ENCODE measurements at regions not wholly inside any gene's neighbourhood (a gene's known extent, or its start where the extent isn't known, plus 50 kb on each side); places are given as distances from the start of the nearest gene placed in this dataset.

GRCh38 chr22:44424359-44424682 is 73.7 kb downstream of the RTL6 start:
- no peak for DNase-seq

GRCh38 chr22:44423556-44424358 is 74.3 kb downstream of the RTL6 start:
- DNase-seq: no peak

GRCh38 chr22:44422746-44423380 is 75.2 kb downstream of the RTL6 start:
- no peak for DNase-seq

- no peak for DNase-seq
Measured at GRCh38 chr22:44419429-44419828, 78.6 kb downstream of the RTL6 start.

- DNase-seq: no peak
Measured at GRCh38 chr22:44413211-44413610, 84.8 kb downstream of the RTL6 start.

- no peak for DNase-seq
Measured at GRCh38 chr22:44412136-44412731, 85.8 kb downstream of the RTL6 start.

GRCh38 chr22:44411226-44412135 is 86.6 kb downstream of the RTL6 start:
- DNase-seq: no peak

GRCh38 chr22:44410451-44410991 is 87.5 kb downstream of the RTL6 start:
- DNase-seq: no peak

GRCh38 chr22:44409974-44410316 is 88.1 kb downstream of the RTL6 start:
- DNase-seq: no peak

- DNase-seq: no peak
Measured at GRCh38 chr22:44409211-44409973, 88.6 kb downstream of the RTL6 start.

GRCh38 chr22:44408829-44409192 is 89.2 kb downstream of the RTL6 start:
- DNase-seq: no peak

- DNase-seq: no peak
Measured at GRCh38 chr22:44407987-44408828, 89.8 kb downstream of the RTL6 start.

- no peak for DNase-seq
Measured at GRCh38 chr22:44407171-44407986, 90.7 kb downstream of the RTL6 start.

- DNase-seq: no peak
Measured at GRCh38 chr22:44406341-44407170, 91.5 kb downstream of the RTL6 start.

GRCh38 chr22:44405661-44406060 is 92.4 kb downstream of the RTL6 start:
- DNase-seq: no peak

GRCh38 chr22:44404341-44405020 is 91.7 kb upstream of the SHISAL1 start:
- no peak for DNase-seq

- DNase-seq: no peak
Measured at GRCh38 chr22:44403602-44404329, 91.0 kb upstream of the SHISAL1 start.
